Fibroblast of the conjunctiva (primary cell): ENCODE measurements at regions not wholly inside any gene's neighbourhood (a gene's known extent, or its start where the extent isn't known, plus 50 kb on each side); places are given as distances from the start of the nearest gene placed in this dataset.
"Not testable (repeated sequence)": the region's sequence is repeated elsewhere in the genome, so short reads cannot be mapped to it uniquely, and the experiment has no call there.

Experiments
- DNase-seq: peaks from one replicate; pipeline ENCODE4 v3.0.0-alpha.2; 2010; ENCODE audit warnings: low read depth

DNA sequence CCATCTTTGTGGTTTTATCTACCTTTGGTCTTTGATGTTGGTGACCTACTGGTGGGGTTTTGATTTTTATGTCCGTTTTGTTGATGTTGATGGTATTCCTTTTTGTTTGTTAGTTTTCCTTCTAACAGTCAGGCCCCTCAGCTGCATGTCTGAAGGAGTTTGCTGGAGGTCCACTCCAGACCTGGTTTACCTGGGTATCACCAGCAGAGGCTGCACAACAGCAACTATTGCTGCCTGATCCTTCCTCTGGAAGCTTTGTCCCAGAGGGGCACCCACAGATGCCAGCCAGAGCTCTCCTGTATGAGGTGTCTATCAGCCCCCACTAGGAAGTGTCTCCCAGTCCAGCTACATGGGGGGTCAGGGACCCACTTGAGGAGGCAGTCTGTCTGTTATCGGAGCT lies 199.3 kb upstream of the WDFY3 start:
- DNase-seq = no peak

DNA sequence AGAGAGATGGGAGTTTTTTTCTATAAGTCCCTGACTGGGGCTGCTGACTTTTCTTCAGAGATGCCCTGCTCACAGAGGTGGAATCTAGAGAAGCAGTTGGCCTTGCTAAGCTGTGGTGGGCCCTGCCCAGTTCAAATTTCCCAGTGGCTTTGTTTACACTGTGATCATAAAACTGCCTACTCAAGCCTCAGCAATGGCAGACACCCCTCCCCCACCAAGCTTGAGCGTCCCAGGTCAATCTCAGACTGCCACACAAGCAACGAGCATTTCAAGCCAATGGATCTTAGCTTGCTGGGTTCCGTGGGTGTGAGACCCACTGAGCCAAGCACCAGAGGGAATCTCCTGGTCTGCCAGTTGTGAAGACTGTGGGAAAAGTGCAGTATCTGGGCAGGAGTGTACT lies 199.8 kb upstream of the WDFY3 start:
- DNase-seq = no peak

GRCh38 chr4:85168234-85168834 lies 201.8 kb upstream of the WDFY3 start:
- DNase-seq = no peak

- DNase-seq = no peak
Observed at GRCh38 chr4:85170241-85170640, 203.8 kb upstream of the WDFY3 start.

GRCh38 chr4:85175190-85175589 lies 208.7 kb upstream of the WDFY3 start:
- DNase-seq = no peak

DNA sequence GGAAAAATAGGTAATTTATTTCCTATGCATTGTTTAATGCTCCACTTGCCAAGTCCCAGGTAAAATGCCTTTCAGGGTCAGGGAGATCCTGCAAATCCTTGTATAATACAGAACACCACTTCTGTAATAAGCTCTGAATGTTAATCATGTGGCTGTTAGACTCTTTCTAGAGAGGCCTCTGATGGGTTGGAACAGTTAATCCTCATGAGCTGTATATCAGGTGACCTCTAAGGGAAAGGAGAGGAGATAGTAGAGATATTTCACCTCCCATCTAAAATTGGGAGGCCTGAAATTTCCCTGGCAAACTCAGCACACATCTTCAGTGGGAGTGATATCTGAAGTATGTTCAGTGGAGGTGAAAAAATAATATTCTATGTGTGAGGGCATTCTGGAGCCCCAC lies 210.6 kb upstream of the WDFY3 start:
- DNase-seq = no peak

DNA sequence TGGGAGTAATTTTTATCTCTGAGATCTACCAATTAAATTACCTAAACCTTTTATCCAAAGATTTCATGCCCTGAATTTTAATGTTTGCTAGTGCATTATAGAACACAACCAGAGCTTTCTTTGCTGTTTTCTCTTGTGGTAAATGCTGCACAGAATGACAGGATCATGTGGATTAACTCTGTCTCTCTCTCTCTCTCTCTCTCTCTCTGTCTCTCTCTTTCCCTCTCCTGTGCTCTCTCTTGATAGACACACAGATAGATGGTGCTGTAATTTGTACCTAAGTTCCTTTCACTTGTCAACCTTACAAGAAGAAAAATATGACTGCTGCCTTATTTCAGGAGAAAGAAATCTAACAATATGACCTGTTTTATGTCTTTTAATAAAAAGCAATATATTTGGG lies 211.2 kb upstream of the WDFY3 start:
- no peak for DNase-seq

DNA sequence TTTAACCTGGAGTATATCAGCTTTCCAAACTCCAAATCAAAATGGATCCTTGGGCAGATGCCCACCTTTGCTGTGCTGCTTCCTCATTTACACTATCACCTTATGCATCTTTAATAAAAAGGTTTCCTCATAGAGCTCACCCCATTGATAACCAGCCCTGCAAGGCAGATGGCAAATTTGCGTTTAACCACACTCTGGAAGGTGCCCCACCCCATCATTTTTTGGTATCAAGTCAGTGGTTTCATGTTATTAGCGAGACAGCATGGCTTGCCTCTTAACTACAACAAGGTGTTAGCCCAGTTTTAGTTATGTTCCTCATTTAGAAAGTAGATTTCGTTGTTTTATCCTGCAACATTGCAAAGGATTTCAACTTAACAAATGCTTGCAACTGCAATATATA lies 214.0 kb upstream of the WDFY3 start:
- no peak for DNase-seq

- DNase-seq = no peak
Observed at GRCh38 chr4:85187106-85187505, 220.6 kb upstream of the WDFY3 start.

GRCh38 chr4:85196015-85196414 lies 229.5 kb upstream of the WDFY3 start:
- DNase-seq = not testable (repeated sequence)

DNA sequence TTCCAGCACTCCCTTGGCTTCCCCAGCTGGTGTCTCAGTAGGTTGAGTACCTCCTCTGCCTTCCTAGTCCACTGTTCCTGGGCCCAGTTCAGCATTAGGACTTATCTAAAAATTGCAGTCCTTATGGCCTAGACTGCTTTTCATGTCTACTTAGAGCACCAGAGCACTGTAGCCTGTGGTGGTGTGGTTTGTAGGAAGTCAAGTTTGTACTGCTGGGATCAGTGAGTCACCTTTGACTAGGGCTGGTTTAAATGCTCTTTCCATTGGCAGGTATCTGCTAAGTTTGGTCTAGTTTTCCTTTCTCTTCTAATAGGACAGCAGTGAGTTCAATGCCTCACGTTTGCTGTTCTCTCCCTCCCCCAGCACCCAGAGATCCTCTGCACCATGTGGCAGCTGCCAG lies 233.6 kb upstream of the WDFY3 start:
- no peak for DNase-seq

GRCh38 chr4:85209161-85209560 lies 242.7 kb upstream of the WDFY3 start:
- no peak for DNase-seq

DNA sequence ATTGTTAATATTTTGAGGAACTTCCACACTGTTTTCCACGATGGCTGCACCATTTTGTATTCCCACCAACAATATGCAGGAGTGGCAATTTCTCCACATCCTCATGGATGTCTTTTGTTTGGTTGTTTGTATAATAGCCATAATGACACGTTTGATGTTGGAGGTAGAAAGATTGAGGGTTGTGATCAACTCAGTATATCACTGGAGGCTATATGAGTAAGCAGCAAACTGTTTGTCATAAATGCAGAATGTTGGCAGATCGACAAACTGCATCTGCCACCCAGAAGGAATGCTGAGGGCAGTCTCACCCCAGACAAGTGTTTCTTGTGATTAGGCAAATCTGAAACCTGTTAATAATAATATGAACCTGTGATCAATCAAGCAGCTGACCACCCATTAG lies 243.9 kb upstream of the WDFY3 start:
- DNase-seq = no peak

DNA sequence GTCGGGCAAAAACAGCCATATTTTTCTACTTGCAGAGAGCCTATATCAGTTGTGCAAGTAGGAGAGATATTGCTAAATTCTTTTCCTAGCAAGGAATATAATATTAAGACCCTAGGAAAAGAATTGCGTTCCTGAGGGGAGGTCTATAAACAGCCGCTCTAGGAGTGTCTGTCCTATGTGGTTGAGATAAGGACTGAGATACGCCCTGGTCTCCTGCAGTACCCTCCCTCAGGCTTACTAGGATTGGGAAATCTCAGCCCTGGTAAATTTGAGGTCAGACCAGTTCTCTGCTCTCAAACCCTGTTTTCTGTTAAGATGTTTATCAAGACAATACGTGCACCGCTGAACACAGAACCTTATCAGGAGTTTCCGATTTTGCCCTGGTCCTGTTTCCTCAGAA lies 250.1 kb upstream of the WDFY3 start:
- DNase-seq = not testable (repeated sequence)

GRCh38 chr4:85218756-85219155 lies 252.3 kb upstream of the WDFY3 start:
- no peak for DNase-seq

DNA sequence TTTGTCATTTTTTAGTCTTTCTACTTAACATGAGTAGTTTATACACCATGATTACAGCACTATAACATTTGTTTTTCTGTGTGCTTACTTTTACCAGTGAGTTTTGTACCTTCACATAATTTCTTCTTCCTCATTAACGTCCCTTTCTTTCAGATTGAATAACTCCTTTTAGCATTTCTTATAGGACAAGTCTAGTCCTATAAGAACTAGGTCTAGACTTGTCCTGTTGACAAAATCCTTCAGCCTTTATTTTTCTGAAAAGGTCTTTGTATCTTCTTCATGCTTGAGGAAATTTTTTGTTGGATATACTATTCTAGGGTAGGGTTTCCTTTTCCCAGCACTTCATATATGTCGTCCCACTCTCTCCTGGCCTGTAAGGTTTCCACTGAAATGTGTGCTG lies 253.3 kb upstream of the ARHGAP24 start:
- no peak for DNase-seq

DNA sequence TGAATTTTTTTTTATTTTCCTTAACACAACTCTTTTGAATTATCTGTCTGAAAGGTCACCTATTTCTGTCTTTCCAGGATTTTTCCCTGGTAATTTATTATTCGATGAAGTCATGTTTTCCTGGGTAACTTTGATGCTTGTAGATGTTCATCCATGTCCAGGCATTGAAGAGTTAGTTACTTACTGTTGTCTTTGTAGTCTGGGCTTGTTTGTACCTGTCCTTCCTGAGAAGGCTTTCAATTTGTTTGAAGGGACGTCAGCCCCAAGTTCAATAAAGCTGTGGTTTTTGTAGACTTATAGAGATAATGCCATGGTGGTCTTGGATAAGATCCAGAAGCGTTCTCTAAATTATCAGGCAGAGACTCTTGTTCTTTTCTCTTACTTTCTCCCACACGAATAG lies 252.4 kb upstream of the ARHGAP24 start:
- no peak for DNase-seq

DNA sequence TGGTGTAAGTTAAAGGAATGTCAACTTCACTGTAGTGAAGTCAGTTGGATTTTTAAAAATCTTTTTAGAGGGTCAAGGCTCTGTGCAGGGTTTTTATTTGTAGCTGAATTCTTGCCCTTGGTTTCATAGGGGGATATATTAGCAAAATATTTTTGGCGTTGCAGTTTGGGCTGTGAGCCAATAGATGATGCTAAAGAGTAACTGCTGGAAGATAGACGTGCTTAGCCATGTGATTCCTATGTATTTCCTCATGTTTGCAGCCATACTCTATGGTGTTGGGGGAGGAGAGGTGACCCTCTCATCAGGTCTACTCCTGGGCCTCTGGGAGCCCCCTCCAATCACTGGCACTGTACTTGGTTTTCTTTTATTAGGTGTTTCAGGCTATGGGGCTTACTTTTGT lies 246.7 kb upstream of the ARHGAP24 start:
- DNase-seq = no peak

DNA sequence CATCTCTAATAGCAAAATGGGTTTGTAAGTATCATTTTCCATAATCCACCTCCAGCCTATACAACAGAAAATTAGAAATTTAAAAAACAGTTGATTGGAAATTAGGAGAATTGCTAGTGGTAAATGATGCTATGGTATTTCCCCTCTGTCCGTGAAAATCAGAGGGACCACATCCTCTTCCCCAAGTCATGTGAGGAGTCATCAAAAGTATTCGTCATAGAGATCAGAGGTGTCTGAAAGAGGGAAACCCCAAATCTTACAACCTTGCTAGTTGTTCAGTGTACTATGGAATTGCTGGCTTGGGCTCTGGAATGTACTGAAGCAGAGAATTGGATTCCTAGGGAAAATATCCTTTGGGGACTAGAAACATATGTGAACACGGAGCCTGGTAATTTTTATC lies 241.4 kb upstream of the ARHGAP24 start:
- no peak for DNase-seq

DNA sequence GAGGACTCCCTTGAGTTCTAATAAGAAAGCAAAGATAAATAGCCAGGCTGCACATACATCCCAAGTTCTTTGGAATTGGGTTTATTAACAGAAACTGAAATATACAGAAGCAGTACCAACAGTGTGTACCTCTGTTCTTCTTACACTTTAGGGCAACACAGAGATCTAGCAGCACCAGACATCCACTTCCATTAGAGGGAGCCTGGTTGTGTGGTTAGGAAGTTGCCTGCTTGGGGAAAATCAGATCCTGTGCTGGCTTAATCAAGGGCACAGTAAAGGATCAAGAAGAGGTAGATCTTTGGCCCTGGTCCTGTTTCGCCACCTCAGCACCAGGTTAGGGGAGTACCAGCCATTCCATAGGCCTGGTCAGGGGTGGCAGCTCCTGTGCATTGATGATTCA lies 231.1 kb upstream of the ARHGAP24 start:
- no peak for DNase-seq

DNA sequence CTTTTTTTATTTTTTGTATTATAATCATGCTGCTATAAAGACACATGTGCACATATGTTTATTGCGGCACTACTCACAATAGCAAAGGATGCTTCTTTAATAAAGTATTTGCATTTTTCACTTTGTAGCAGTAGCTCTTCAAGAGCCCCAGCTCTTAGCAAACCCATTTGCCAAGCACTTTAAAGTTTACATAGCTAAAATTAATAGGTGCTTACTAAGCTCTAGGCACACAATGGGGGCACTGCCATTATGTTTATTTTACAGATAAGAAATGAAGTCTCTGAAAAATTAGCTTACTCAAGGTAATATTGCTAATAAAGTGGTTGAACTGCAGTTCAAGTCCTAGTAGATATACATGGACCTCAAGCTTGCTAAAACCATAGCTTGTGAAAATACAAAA lies 230.3 kb upstream of the ARHGAP24 start:
- no peak for DNase-seq

DNA sequence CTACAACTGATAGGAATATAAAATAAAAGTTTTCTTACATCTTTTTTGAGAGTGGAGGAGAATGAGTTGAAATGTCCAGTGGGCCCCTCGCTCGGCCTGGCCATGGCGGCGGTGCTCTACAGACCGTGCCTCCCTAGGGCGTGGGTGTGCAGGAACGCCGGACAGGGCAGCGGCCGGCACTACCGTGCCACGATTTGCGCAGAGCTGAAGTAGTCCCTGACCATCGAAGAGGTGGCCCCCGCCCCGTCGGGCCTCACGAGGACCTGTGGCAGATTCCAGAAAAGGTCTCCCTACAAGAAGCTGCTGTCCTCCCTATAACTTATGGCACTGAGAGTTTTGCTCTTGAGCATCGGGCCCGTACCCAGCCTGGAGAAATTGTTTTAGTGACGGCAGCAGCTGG lies 228.9 kb upstream of the ARHGAP24 start:
- no peak for DNase-seq

DNA sequence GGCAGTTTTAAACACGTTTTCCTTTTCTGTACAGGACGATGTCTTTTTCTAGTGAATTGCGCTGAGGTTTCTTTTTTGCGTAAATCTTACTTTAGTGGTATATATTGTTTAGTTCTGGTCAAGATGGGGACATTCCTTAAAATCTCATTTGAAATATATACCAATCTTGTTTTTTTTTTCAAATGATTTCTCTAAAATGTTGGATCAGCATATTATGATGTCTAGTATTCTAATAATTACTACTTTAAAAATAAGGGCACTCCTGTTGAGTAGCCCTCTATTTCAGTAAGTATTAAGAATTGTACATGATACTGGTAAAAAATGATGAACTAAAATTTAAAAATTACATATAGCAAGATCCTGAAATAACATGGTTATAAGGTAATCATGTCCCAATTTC lies 224.1 kb upstream of the ARHGAP24 start:
- no peak for DNase-seq

DNA sequence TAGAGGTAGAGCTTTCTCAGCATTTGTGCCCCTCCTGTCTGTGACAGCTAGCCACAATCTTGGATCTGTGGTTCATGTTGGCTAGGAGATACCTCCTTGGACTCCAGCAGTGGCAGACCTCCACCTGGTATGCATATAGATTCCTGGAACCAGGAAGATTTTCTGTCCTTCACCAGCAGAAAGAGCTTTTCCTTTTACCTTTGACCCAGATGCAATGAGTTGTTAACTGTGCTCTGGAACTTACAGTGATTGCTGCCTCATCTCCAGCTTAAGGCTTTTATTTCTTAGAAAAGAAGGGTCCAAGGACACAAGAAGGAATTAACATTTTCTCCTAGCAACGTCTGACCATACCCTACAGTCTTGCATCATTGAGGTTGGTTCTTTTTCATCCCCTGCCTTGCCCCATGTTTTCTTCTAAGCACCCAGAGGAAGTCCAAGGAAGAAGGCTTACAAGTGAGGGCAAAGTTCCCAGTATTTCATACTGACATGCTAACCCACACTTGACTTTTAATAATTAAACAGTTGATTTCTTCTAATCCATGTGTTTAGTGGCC lies 217.1 kb upstream of the ARHGAP24 start:
- DNase-seq = no peak

DNA sequence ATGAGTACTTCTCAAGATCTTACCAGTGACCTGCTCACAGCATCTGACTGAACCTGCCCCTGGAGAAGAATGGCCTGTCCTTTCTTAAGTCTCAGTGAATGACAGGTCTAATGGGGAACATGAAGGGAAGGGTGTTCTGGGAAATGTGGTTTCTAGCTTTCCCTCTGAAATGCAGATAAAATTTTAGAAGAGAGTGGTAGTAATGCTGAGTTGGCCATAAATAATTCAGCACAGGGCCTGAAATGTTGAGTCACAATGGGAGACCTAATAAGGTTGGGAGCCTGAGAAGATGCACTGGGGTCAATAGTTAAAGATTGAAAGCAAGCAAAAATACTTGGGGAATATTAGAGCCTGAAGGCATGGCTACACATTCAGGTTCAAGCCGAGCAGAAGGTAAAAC lies 214.9 kb upstream of the ARHGAP24 start:
- DNase-seq = no peak
